ENCODE measurements at regions not wholly inside any gene's neighbourhood (a gene's known extent, or its start where the extent isn't known, plus 50 kb on each side); places are given as distances from the start of the nearest gene placed in this dataset.

DNA sequence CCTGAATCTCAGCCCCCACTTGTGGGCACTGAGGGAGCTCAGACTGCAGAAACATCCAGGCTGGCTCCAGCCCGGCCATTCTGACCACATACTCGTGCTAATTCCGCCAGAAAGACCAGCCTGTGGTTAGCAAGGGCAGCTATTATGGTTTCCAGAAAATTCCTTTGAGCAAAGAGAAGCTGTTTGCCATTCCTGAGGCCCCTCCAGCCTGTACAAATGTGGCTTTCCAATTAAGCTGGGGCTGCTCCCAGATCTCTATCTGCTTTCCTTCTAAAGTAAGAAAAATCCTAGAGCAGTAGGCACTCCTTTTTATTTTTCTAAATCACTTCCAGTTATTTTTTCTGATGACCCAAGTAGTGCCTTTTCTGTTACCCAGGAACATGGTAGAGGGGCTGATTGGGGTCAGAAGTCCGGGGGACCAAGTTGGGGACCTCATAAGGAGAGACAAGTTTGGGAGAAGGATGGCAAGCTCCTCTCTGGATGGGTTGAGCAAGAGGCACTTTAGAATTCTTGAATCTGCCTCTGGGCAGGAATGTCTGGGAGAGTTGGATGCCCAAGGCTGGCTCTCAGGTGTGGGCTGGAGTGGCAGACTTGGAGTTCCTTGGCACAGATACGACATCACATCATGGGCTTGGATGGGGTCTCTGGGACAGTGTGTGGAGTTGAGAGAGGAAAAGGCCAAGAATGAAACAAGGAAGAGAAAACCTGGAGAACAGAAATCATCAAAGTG lies 83.3 kb upstream of the TNRC6C start:
- Histone ChIP-seq H3K27me3 (ENCODE audit: control insufficient read depth, insufficient read depth, low read length) (no peaks in the 10 kb centered on the region), H3K36me3 (ENCODE audit: control insufficient read depth, insufficient read depth, low read length) (no peaks in the 10 kb centered on the region), H3K4me3 (ENCODE audit: low read depth, low read length) (no peak overlapping the region)
- no peak for DNase-seq (ENCODE audit: low read depth)
- TF ChIP-seq, protein P1, sequence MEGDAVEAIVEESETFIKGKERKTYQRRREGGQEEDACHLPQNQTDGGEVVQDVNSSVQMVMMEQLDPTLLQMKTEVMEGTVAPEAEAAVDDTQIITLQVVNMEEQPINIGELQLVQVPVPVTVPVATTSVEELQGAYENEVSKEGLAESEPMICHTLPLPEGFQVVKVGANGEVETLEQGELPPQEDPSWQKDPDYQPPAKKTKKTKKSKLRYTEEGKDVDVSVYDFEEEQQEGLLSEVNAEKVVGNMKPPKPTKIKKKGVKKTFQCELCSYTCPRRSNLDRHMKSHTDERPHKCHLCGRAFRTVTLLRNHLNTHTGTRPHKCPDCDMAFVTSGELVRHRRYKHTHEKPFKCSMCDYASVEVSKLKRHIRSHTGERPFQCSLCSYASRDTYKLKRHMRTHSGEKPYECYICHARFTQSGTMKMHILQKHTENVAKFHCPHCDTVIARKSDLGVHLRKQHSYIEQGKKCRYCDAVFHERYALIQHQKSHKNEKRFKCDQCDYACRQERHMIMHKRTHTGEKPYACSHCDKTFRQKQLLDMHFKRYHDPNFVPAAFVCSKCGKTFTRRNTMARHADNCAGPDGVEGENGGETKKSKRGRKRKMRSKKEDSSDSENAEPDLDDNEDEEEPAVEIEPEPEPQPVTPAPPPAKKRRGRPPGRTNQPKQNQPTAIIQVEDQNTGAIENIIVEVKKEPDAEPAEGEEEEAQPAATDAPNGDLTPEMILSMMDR (IDR thresholded peaks at IDR 0.05; ENCODE audit: insufficient read depth, low read length, severe bottlenecking), result no peak
- FAIRE-seq, result no peak

DNA sequence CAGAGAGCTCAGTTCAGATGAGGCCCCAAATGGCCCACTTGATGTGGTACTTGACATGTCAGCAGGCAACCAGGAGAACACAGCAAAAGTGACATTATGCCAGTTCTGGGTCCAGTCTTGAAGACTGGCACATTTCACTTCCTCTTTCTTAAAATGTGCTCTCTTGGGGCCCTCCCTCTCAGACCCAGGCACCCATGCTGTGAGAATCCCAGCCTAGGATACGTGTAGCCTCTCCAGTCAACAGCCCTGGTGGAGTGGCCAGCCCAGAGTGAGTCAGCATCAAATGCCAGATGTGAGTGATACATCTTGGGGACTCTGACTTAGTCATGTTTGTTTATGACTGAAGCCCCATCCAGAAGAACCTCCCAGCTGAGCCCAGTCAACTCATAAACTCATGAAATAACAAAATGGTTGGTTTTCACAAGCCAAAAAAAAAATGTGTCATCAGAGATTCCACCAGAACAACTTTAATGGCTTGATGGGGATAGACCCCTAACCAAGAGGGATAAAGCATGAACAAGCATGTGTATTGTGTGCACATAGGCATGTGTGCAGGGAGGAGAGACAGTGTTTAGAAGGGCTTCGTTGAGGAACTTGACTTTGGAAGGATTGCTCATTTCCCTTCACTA lies 82.5 kb upstream of the TNRC6C start:
- TF ChIP-seq, protein P1 (IDR thresholded peaks at IDR 0.05; ENCODE audit: insufficient read depth, low read length, severe bottlenecking), result no peak
- FAIRE-seq, result no peak
- no peak for DNase-seq (ENCODE audit: low read depth)
- Histone ChIP-seq H3K4me3 (ENCODE audit: low read depth, low read length) (no peak overlapping the region), H3K27me3 (ENCODE audit: control insufficient read depth, insufficient read depth, low read length) (no peaks in the 10 kb centered on the region), H3K36me3 (ENCODE audit: control insufficient read depth, insufficient read depth, low read length) (no peaks in the 10 kb centered on the region)

DNA sequence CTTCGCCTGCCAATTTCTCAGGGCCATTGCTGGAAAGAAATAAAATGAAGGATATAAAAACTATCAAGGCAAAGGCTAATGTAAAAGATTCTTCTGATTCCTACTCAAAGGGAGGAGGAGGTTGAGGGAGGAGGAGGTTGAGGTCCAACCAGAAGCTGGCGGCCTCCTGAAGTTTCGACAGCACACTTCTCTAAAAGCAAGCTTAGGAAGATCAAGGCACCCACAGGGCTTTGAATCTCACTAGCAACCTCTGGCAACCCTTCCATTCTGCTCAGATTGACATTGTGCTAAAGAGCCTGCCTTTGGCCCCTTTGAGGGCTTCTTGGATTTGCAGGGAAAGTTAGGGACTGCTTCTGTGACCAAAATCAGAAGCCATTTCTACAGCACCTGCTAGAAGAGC lies 81.5 kb upstream of the TNRC6C start:
- TF ChIP-seq, protein P1 (IDR thresholded peaks at IDR 0.05; ENCODE audit: insufficient read depth, low read length, severe bottlenecking), result no peak
- H3K4me3 ChIP-seq (ENCODE audit: low read depth, low read length), result no peak overlapping the region
- DNase-seq (ENCODE audit: low read depth) (no peak), FAIRE-seq (no peak)
- H3K36me3 ChIP-seq (ENCODE audit: control insufficient read depth, insufficient read depth, low read length), result no peaks in the 10 kb centered on the region
- H3K27me3 ChIP-seq (ENCODE audit: control insufficient read depth, insufficient read depth, low read length), result no peaks in the 10 kb centered on the region

DNA sequence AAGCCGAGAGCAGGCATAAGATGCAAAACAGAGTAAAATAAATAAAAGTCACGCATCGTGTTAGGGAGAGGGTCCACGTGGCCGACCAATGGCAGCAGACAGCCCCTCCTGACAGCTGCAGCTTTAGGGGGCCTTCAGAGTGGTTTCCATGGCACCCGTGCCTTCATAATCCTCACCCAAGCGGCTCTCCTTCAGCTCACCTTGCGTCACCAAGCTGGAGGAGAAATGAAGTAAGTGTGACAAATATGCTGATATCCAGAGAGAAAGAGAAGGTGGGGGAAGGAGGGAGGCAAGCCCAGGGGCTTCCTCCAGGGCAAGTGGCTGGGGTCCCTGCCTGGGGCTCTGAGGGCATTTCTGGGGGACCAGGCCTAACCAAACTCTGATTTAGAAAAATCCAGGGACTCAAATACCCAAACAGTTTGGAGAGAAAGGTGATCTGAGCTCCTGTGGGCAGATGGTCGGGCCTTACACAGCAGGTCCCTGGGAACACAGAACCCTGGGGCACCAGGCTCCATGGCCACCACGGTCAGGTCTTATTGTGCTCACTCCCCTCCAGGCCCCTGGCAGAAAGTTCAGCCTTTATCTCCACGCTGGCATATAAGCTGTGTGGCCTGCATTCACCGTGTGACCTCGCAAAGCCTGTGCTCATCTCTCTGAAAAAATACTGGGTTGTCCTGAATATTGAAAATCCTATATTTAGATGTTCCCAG lies 80.7 kb upstream of the TNRC6C start:
- FAIRE-seq (no peak), DNase-seq (ENCODE audit: low read depth) (no peak)
- H3K36me3 ChIP-seq (ENCODE audit: control insufficient read depth, insufficient read depth, low read length), result no peaks in the 10 kb centered on the region
- TF ChIP-seq, protein P1 (IDR thresholded peaks at IDR 0.05; ENCODE audit: insufficient read depth, low read length, severe bottlenecking), result no peak
- H3K27me3 ChIP-seq (ENCODE audit: control insufficient read depth, insufficient read depth, low read length), result no peaks in the 10 kb centered on the region
- H3K4me3 ChIP-seq (ENCODE audit: low read depth, low read length), result no peak overlapping the region

DNA sequence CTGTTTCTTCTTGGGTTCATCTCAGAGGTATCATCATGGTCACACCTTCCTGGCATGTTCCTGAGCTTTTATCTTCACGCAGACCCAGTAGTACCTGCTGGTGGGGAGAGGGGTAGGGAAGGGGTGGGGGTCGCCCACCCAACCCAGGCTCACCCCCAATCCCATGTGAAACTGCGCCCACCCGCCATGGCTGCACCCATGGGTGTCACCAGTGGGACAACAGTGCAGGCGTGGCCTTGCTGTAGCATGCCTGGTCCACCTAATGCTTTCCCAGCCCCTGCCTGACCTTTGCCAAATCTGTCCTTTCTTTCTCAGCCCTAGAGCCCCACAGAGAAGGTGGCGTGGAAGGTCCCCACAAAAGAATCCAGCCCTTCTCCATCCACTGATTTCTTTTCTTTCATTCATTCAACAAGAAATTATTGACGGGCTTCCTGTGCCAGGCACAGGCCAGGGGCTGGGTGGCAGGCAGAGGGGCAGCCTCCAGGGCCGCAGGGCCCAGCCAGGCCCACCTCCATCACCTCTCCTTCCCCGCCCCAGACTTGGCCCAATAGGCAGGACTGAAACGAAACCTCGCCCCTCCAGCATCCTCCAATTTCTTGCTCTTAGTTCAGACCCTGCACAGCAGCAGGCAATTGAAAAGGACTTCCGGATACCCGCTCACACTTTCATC lies 79.1 kb upstream of the TNRC6C start:
- TF ChIP-seq, protein P1 (IDR thresholded peaks at IDR 0.05; ENCODE audit: insufficient read depth, low read length, severe bottlenecking), result no peak
- Histone ChIP-seq H3K4me3 (ENCODE audit: low read depth, low read length) (no peak overlapping the region), H3K36me3 (ENCODE audit: control insufficient read depth, insufficient read depth, low read length) (no peaks in the 10 kb centered on the region), H3K27me3 (ENCODE audit: control insufficient read depth, insufficient read depth, low read length) (no peaks in the 10 kb centered on the region)
- FAIRE-seq (no peak), DNase-seq (ENCODE audit: low read depth) (no peak)

All from bronchial epithelial cell (primary cell).